T-cell (primary cell): ENCODE measurements at regions not wholly inside any gene's neighbourhood (a gene's known extent, or its start where the extent isn't known, plus 50 kb on each side); places are given as distances from the start of the nearest gene placed in this dataset.

Experiments used
- ATAC-seq, 4 experiments: fragments of 200-7000 bp in 3 of 4; fragments of 150-1000 bp in 1 of 4; cut with Tn5 transposase; replicated peaks in 1 of 4; 1 replicate in 3 of 4; 2 replicates in 1 of 4; pipeline ENCODE4 v1.10.0; 2021; ENCODE audit warnings: moderate library complexity in 3 of 4, mild to moderate bottlenecking in 2 of 4, moderate number of reproducible peaks in 1 of 4
- CTCF ChIA-PET, 2 donors: fragments of 300-600 bp; sonication (Branson Sonifier 250); formaldehyde crosslinking; loops; one replicate each; lab custom pipeline; 2022; ENCODE audit warnings: antibody characterized with exemption in 2 of 2; lab: Charles Lee
- POLR2A ChIA-PET, 2 donors: fragments of 300-600 bp; sonication (Branson Sonifier 250); formaldehyde crosslinking; loops; one replicate each; lab custom pipeline; 2022; ENCODE audit warnings: antibody characterized with exemption in 2 of 2; lab: Charles Lee
- DNase-seq, 35 experiments: peaks; one replicate each; pipeline versions ENCODE4 v3.0.0 to v3.0.0-alpha.2; 2013 to 2023
- H3K27ac ChIP-seq: one replicate; pipeline ENCODE4 v1.5.1; 2013; ENCODE audit warnings: low read length
- H3K27me3 ChIP-seq, 2 experiments: replicated peaks in 1 of 2; 1 replicate in 1 of 2; 2 replicates in 1 of 2; pipeline versions ENCODE4 v1.6.1 to v1.7.0; 2013; ENCODE audit warnings: low read length in 1 of 2, mixed read lengths in 1 of 2; ENCODE audit not compliant: control insufficient read depth in 2 of 2, insufficient read depth in 2 of 2; ENCODE audit errors: extremely low read depth in 1 of 2
- H3K36me3 ChIP-seq, 2 donors: 1 replicate in 1 of 2; 2 replicates in 1 of 2; pipeline versions ENCODE4 v1.6.1 to v1.7.0; 2013; ENCODE audit warnings: low read length in 1 of 2; ENCODE audit not compliant: control insufficient read depth in 2 of 2, insufficient read depth in 1 of 2; ENCODE audit errors: extremely low read depth in 1 of 2
- H3K4me1 ChIP-seq, 2 experiments: 1 replicate in 1 of 2; 2 replicates in 1 of 2; pipeline versions ENCODE4 v1.6.1 to v1.7.0; 2013; ENCODE audit warnings: low read length in 2 of 2, mixed read lengths in 1 of 2; ENCODE audit not compliant: insufficient read depth in 2 of 2, control insufficient read depth in 1 of 2; ENCODE audit errors: extremely low read depth in 1 of 2
- H3K4me3 ChIP-seq, 2 donors: 1 replicate in 1 of 2; 2 replicates in 1 of 2; pipeline versions ENCODE4 v1.5.1 to v1.7.0; 2013; ENCODE audit warnings: mild to moderate bottlenecking in 2 of 2, low read length in 1 of 2, moderate library complexity in 1 of 2; ENCODE audit not compliant: control insufficient read depth in 1 of 2; ENCODE audit errors: extremely low read depth in 1 of 2
- H3K9me3 ChIP-seq: 2 replicates; pipeline ENCODE4 v1.7.0; 2013
- H3K27ac Mint-ChIP-seq, 2 donors: one replicate each; pipeline ENCODE4 v1.8.0; 2020 to 2021; ENCODE audit warnings: mild to moderate bottlenecking in 2 of 2, mixed read lengths in 2 of 2
- H3K27me3 Mint-ChIP-seq, 2 donors: one replicate each; pipeline ENCODE4 v1.8.0; 2021 to 2022; ENCODE audit warnings: mixed read lengths in 2 of 2
- H3K36me3 Mint-ChIP-seq: one replicate; pipeline ENCODE4 v1.8.0; 2021; ENCODE audit warnings: mixed read lengths
- H3K4me1 Mint-ChIP-seq, 3 donors: one replicate each; pipeline ENCODE4 v1.8.0; 2020 to 2022; ENCODE audit warnings: mixed read lengths in 3 of 3, mild to moderate bottlenecking in 1 of 3
- H3K4me3 Mint-ChIP-seq, 3 donors: one replicate each; pipeline ENCODE4 v1.8.0; 2020 to 2022; ENCODE audit warnings: mild to moderate bottlenecking in 3 of 3, mixed read lengths in 3 of 3, moderate library complexity in 3 of 3
- H3K9me3 Mint-ChIP-seq, 3 donors: one replicate each; pipeline ENCODE4 v1.8.0; 2020 to 2022; ENCODE audit warnings: mixed read lengths in 3 of 3
- WGBS: methylation state at CpG from one replicate; pipeline ENCODE4 v1.1.5; 2013; ENCODE audit warnings: missing lambda C conversion rate; ENCODE audit not compliant: insufficient coverage; 5-methylcytosine and 5-hydroxymethylcytosine counted together

DNA sequence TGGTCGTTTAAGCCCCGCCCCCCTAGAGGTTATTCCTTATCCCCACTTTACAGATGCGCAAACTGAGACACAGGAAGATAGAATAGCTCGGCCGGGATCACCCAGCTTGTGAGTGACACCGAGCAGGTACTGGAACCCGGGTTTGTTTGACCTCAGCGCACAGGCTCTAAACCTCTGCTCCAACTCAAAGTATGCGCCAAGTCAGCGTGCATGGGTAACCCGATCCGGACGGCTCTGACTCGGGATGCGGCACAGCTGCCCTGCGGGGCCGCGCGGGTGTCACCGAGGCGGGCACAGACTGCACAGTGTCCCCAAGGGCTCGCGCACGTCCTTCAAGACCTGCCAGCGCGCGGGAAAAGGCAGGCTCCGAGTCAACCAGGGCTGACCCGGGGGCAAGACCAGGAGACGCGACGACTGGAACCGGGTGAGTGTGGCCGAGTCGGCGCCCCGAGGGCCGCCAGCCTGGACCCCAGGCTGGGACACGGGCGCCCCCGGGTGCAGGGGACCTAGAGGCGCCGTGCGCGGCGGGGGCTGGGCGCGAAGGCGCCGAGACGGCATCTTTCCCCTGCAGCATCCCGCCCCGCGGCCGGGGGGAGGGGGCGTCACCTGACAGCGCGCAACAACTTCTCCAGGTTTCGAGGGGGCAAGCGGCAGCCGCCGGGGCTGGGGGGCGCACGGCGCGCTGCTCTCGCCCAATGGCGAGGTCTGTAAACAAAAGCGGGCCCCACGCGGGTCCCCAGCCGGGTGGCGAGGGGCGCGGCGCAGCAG is 101.9 kb upstream of the SOD1 start:
- DNase-seq (peak in 14 of 35 experiments; percentile 3 to 32 (median 10)), ATAC-seq (no peak)
- H3K27ac Mint-ChIP-seq, result no peak overlapping the region
- H3K4me1 Mint-ChIP-seq, result peaks cover 24 to 47% (median 44%) of the 10 kb centered on the region in 3 donors
- H3K36me3 ChIP-seq, result no peaks in the 10 kb centered on the region
- CTCF ChIA-PET, result no interaction called here
- peaks cover 6 to 23% of the 10 kb centered on the region in 2 donors for H3K27me3 Mint-ChIP-seq
- no peaks in the 10 kb centered on the region for H3K9me3 ChIP-seq
- WGBS, result 6% methylated on average over 73 of the region's 76 CpGs
- peak overlapping the region; percentile 75 to 81 (median 80) for H3K4me3 Mint-ChIP-seq
- H3K27ac ChIP-seq, result no peak overlapping the region
- peak overlapping the region; percentile 60 to 66 for H3K4me3 ChIP-seq
- H3K9me3 Mint-ChIP-seq, result no peaks in the 10 kb centered on the region
- POLR2A ChIA-PET, result no interaction called here
- H3K4me1 ChIP-seq, result peaks cover 7 to 38% of the 10 kb centered on the region in 2 experiments
- no peaks in the 10 kb centered on the region for H3K36me3 Mint-ChIP-seq
- peaks cover 2 to 30% of the 10 kb centered on the region in 2 experiments for H3K27me3 ChIP-seq

DNA sequence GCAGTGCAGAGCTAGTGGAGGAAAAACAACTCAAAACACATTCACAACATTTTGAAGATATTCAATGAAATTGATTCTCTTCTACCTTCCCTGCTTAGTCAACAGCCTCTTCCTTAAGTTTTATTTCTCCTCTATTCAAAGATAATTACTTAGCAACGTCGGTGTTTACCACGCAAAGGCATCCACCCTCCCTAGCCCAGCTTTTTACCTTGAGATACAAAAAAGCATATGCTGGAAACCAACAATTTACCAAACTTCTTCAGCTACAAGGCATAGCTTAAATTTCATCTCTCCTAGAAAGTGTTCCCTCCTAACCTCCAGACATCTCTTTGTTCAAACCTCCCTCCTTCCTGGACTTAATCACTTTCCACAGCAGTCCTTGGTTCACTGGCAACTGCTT is 102.8 kb upstream of the SOD1 start:
- ChIA-PET CTCF (interaction anchor here in 1 of 2 donors (0.6 to 0.7 kb wide), 2 partner anchors 154 to 401 kb away, joined by 3 to 5 read pairs; no protein-coding TSS in a partner anchor), POLR2A (interaction anchor here (0.6 to 0.7 kb wide), 2 partner anchors 159 to 757 kb away, joined by 4 to 6 read pairs; no protein-coding TSS in a partner anchor)
- Histone ChIP-seq H3K27me3 (peaks cover 2 to 30% of the 10 kb centered on the region in 2 experiments), H3K9me3 (no peaks in the 10 kb centered on the region), H3K4me3 (no peak overlapping the region), H3K27ac (no peak overlapping the region), H3K36me3 (no peaks in the 10 kb centered on the region), H3K4me1 (peaks cover 7 to 38% of the 10 kb centered on the region in 2 experiments)
- H3K4me3 Mint-ChIP-seq, result peak overlapping the region; percentile 75 to 81 (median 80)
- H3K36me3 Mint-ChIP-seq, result no peaks in the 10 kb centered on the region
- no peaks in the 10 kb centered on the region for H3K9me3 Mint-ChIP-seq
- H3K27ac Mint-ChIP-seq, result no peak overlapping the region
- WGBS, result 100% methylated on average over 3 of the region's 3 CpGs
- peaks cover 24 to 47% (median 44%) of the 10 kb centered on the region in 3 donors for H3K4me1 Mint-ChIP-seq
- H3K27me3 Mint-ChIP-seq, result peaks cover 6 to 23% of the 10 kb centered on the region in 2 donors
- no peak for DNase-seq
- no peak for ATAC-seq

DNA sequence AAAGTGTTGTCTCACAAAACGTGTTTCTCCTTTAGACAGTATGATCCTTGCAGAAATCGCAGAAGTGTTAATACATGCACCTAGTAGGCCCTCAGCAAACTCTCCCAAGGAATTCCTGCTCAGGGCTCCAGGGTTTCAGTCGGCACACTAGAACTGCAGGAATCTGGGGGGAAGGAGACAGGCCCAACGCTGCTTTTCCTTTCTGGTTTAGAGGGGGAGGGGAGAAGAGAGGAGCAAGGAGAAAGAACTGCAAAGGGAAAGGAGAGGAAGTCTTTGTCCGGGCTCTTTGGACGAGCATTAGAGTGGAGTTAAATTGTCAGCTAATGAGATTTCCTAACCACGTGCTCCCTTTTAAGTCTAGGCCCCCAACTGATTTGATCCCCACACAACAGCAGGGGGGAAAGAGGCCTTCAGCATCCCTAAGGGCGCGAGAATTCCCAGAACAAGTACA is 103.7 kb upstream of the SOD1 start:
- Histone ChIP-seq H3K9me3 (no peaks in the 10 kb centered on the region), H3K27me3 (peaks cover 2 to 30% of the 10 kb centered on the region in 2 experiments), H3K4me3 (no peak overlapping the region), H3K4me1 (peaks cover 7 to 38% of the 10 kb centered on the region in 2 experiments), H3K36me3 (no peaks in the 10 kb centered on the region), H3K27ac (no peak overlapping the region)
- peak overlapping the region in 1 of 3 donors; percentile 42 for H3K4me3 Mint-ChIP-seq
- ChIA-PET CTCF (no interaction called here), POLR2A (no interaction called here)
- WGBS, result 94% methylated on average over 2 of the region's 9 CpGs
- peaks cover 6 to 23% of the 10 kb centered on the region in 2 donors for H3K27me3 Mint-ChIP-seq
- DNase-seq (no peak), ATAC-seq (no peak)
- H3K27ac Mint-ChIP-seq, result peak overlapping the region in 1 of 2 donors; percentile 39
- no peaks in the 10 kb centered on the region for H3K9me3 Mint-ChIP-seq
- no peaks in the 10 kb centered on the region for H3K36me3 Mint-ChIP-seq
- H3K4me1 Mint-ChIP-seq, result peaks cover 24 to 47% (median 44%) of the 10 kb centered on the region in 3 donors

DNA sequence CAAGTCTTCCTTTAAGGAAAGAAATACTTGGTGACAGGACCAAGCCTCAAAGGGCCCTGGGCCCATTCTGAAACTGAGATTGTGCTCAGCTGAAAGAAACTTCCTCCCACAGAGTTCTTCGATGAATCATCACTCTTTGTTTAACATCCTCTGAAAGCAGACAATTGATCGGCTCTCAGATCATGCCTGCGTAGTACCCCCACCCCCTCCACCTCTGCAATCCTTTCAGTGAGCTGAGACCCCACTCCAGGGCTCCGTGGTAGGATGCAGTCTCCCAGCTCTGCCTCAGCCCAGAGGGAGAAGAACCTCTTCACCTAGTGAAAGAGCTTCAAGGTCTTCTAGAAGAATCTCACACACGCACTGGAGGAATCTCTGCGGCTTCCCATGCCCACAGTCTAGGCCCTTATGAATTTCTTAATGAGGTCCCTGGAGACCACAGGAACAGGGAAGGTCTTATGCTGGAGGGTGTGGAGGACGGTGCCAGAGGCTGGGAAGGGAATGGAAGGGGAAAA is 104.9 kb upstream of the SOD1 start:
- H3K4me1 ChIP-seq, result peaks cover 7 to 29% of the 10 kb centered on the region in 2 experiments
- CTCF ChIA-PET, result interaction anchor here in 1 of 2 donors (0.5 kb wide), 1 partner anchor 54 kb away, joined by 3 read pairs; no protein-coding TSS in a partner anchor
- peaks cover 17 to 37% (median 36%) of the 10 kb centered on the region in 3 donors for H3K4me1 Mint-ChIP-seq
- no peak for ATAC-seq
- no peaks in the 10 kb centered on the region for H3K36me3 ChIP-seq
- no peaks in the 10 kb centered on the region for H3K36me3 Mint-ChIP-seq
- POLR2A ChIA-PET, result interaction anchor here in 1 of 2 donors (0.5 kb wide), 1 partner anchor 533 kb away, joined by 3 read pairs; no protein-coding TSS in a partner anchor
- 6% methylated on average over 3 of the region's 7 CpGs for WGBS
- peaks cover 6 to 21% of the 10 kb centered on the region in 2 donors for H3K27me3 Mint-ChIP-seq
- peak overlapping the region in 2 of 3 donors; percentile 7 to 31 for H3K4me3 Mint-ChIP-seq
- H3K27ac Mint-ChIP-seq, result peak overlapping the region; percentile 64 to 78
- H3K9me3 Mint-ChIP-seq, result no peaks in the 10 kb centered on the region
- H3K9me3 ChIP-seq, result no peaks in the 10 kb centered on the region
- H3K4me3 ChIP-seq, result no peak overlapping the region
- peak in 6 of 35 experiments; percentile 1 to 19 (median 12) for DNase-seq
- H3K27ac ChIP-seq, result no peak overlapping the region
- peaks cover 2 to 20% of the 10 kb centered on the region in 2 experiments for H3K27me3 ChIP-seq

DNA sequence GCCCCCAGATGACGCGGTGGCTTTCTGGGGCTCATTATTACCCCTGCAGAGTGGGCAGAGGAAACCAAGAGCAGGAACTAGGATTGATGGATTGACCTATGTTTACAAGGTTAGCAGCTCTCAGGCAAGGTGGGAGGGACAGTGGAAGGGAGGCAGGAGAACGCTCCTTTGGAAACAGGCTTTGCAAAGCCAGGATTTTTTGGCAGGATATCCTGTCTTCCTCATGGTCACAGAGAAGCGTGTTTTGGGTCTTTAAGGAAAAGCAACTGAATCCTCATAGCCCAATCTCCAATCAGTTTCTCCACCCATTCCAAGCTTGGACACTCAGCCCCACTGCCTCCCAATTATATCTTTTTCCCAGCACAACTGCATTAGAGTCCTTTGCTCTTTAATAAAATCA is 105.6 kb upstream of the SOD1 start:
- peaks cover 12 to 34% (median 33%) of the 10 kb centered on the region in 3 donors for H3K4me1 Mint-ChIP-seq

DNA sequence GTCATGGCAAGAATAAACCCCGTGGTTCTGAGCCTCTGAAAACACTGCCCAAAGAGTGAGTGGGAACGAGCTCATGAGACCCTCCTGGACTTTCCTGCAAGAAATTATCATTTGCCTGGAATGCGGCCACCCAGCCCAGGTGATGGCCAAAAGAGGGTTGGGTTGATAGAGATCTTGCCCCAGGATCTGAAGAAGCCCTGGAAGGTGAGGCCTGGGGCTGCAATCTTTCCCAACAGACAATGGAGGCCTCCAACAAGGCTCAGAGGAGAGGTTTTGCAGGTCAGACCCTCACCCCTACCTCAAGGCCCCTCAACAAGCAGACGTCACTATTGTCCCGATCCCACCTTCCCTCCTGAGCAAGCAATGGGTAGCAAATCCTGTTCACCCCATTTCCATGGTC is 106.0 kb upstream of the SOD1 start:
- H3K27me3 Mint-ChIP-seq, result peaks cover 6 to 21% of the 10 kb centered on the region in 2 donors
- Histone ChIP-seq H3K27ac (no peak overlapping the region), H3K4me3 (no peak overlapping the region), H3K36me3 (no peaks in the 10 kb centered on the region), H3K4me1 (peaks cover 7 to 25% of the 10 kb centered on the region in 2 experiments), H3K9me3 (no peaks in the 10 kb centered on the region), H3K27me3 (peaks cover 2 to 17% of the 10 kb centered on the region in 2 experiments)
- ChIA-PET POLR2A (no interaction called here), CTCF (no interaction called here)
- DNase-seq, result no peak
- 89% methylated on average over 4 of the region's 5 CpGs for WGBS
- no peak overlapping the region for H3K27ac Mint-ChIP-seq
- no peaks in the 10 kb centered on the region for H3K36me3 Mint-ChIP-seq
- H3K4me3 Mint-ChIP-seq, result no peak overlapping the region
- ATAC-seq, result no peak
- H3K4me1 Mint-ChIP-seq, result peaks cover 12 to 34% (median 33%) of the 10 kb centered on the region in 3 donors
- H3K9me3 Mint-ChIP-seq, result no peaks in the 10 kb centered on the region

More for the DNA sequence above, 105.6 kb upstream of the SOD1 start:
- H3K9me3 ChIP-seq, result no peaks in the 10 kb centered on the region
- no peak overlapping the region for H3K27ac Mint-ChIP-seq
- no peak overlapping the region for H3K4me3 ChIP-seq
- no peaks in the 10 kb centered on the region for H3K36me3 Mint-ChIP-seq
- DNase-seq, result no peak
- H3K27me3 Mint-ChIP-seq, result peaks cover 6 to 21% of the 10 kb centered on the region in 2 donors
- 86% methylated on average over 1 of the region's 4 CpGs for WGBS
- ChIA-PET POLR2A (no interaction called here), CTCF (no interaction called here)
- H3K27ac ChIP-seq, result no peak overlapping the region
- no peaks in the 10 kb centered on the region for H3K36me3 ChIP-seq
- peaks cover 2 to 18% of the 10 kb centered on the region in 2 experiments for H3K27me3 ChIP-seq
- no peaks in the 10 kb centered on the region for H3K9me3 Mint-ChIP-seq
- no peak for ATAC-seq
- peaks cover 7 to 27% of the 10 kb centered on the region in 2 experiments for H3K4me1 ChIP-seq
- no peak overlapping the region for H3K4me3 Mint-ChIP-seq
